OCI-LY7 (cell line): ENCODE measurements at regions not wholly inside any gene's neighbourhood (a gene's known extent, or its start where the extent isn't known, plus 50 kb on each side); places are given as distances from the start of the nearest gene placed in this dataset.

ENCODE experiments used
- BruUV-seq: library from RNA; stranded (reverse); fragments of 400-500 nt; replicated peaks from 2 replicates; lab custom pipeline; 2021; lab: Mats Ljungman, UMichigan
- CTCF ChIA-PET: fragments of 300-600 bp; sonication (Branson Sonifier 250); formaldehyde crosslinking; loops from one replicate; lab custom pipeline; 2022; ENCODE audit warnings: antibody characterized with exemption; ENCODE audit not compliant: unreplicated experiment; lab: Charles Lee
- POLR2A ChIA-PET: fragments of 300-600 bp; sonication (Branson Sonifier 250); formaldehyde crosslinking; loops from one replicate; lab custom pipeline; 2022; ENCODE audit warnings: antibody characterized with exemption; lab: Charles Lee
- DNase-seq: peaks from one replicate; pipeline ENCODE4 v3.0.0-alpha.2; 2015; ENCODE audit warnings: low spot score
- H2AFZ ChIP-seq: fragments of 200-600 bp; sonication (generic), shearing (Covaris generic); 2 replicates; pipeline ENCODE4 v1.6.1; 2014; ENCODE audit warnings: mild to moderate bottlenecking, antibody characterized with exemption, low read length, moderate library complexity
- H3K27ac ChIP-seq: fragments of 200-600 bp; sonication (generic); 2 replicates; pipeline ENCODE4 v1.5.1; 2014; ENCODE audit warnings: mixed run types, low read depth, mild to moderate bottlenecking, moderate library complexity, low read length, inconsistent platforms; ENCODE audit not compliant: poor library complexity, severe bottlenecking
- H3K36me3 ChIP-seq: fragments of 200-600 bp; sonication (generic); 2 replicates; pipeline ENCODE4 v1.6.1; 2014; ENCODE audit warnings: mild to moderate bottlenecking, antibody characterized with exemption, low read length, moderate library complexity, mixed read lengths; ENCODE audit not compliant: insufficient read depth
- H3K4me1 ChIP-seq: fragments of 200-600 bp; sonication (generic); 2 replicates; pipeline ENCODE4 v1.5.1; 2014; ENCODE audit warnings: mild to moderate bottlenecking, low read length; ENCODE audit not compliant: insufficient read depth, poor library complexity, severe bottlenecking
- H3K4me2 ChIP-seq: fragments of 200-600 bp; sonication (generic); 2 replicates; pipeline ENCODE4 v1.6.1; 2014; ENCODE audit warnings: mild to moderate bottlenecking, low read length
- H3K4me3 ChIP-seq: fragments of 200-600 bp; sonication (generic); 2 replicates; pipeline ENCODE4 v1.5.1; 2014; ENCODE audit warnings: mild to moderate bottlenecking, low read depth, low read length; ENCODE audit not compliant: poor library complexity, severe bottlenecking
- H3K79me2 ChIP-seq: fragments of 200-600 bp; sonication (generic); 2 replicates; pipeline ENCODE4 v1.6.1; 2016; ENCODE audit warnings: low read depth, mild to moderate bottlenecking, low read length, moderate library complexity, mixed read lengths; ENCODE audit not compliant: insufficient read depth
- H3K9me2 ChIP-seq: fragments of 200-600 bp; sonication (generic); 2 replicates; pipeline ENCODE4 v1.6.1; 2016; ENCODE audit warnings: mild to moderate bottlenecking, low read length, mixed read lengths; ENCODE audit not compliant: insufficient read depth
- H3K9me3 ChIP-seq: fragments of 200-600 bp; sonication (generic); 2 replicates; pipeline ENCODE4 v1.6.1; 2014; ENCODE audit warnings: mild to moderate bottlenecking, mixed run types, low read length, mixed read lengths
- H4K20me1 ChIP-seq: fragments of 200-600 bp; sonication (generic); 2 replicates; pipeline ENCODE4 v1.6.1; 2014; ENCODE audit warnings: mild to moderate bottlenecking, antibody characterized with exemption, low read length, moderate library complexity, mixed read lengths; ENCODE audit not compliant: insufficient read depth
- CTCF ChIP-seq: fragments of 200-600 bp; sonication (generic); conservative IDR thresholded peaks from 2 replicates; pipeline ENCODE4 v1.5.1; 2014; ENCODE audit warnings: mild to moderate bottlenecking, antibody characterized with exemption, low read length, moderate library complexity, mixed read lengths
- EZH2phosphoT487 ChIP-seq: fragments of 200-600 bp; sonication (generic); IDR thresholded peaks from 2 replicates; pipeline ENCODE4 v1.6.1; 2018; ENCODE audit warnings: low read depth, borderline replicate concordance, mild to moderate bottlenecking, mixed run types, antibody characterized with exemption, low read length, moderate library complexity, mixed read lengths
- intact Hi-C: fragments of 100-400 bp; cut with micrococcal nuclease; formaldehyde crosslinking; loops from one replicate; pipeline ENCODE4 v1.10.0; 2022; ENCODE audit not compliant: unreplicated experiment

GRCh38 chr4:177796841-177797240, 354.6 kb upstream of the AGA start:
- no peaks in the 10 kb centered on the region for H3K4me1 ChIP-seq
- H3K4me2 ChIP-seq = no peak overlapping the region
- H3K9me2 ChIP-seq = no peaks in the 10 kb centered on the region
- H4K20me1 ChIP-seq = no peaks in the 10 kb centered on the region
- H3K79me2 ChIP-seq = no peaks in the 10 kb centered on the region
- H3K27ac ChIP-seq = no peak overlapping the region
- ChIA-PET CTCF (no interaction called here), POLR2A (interaction anchor here (0.6 kb wide), 1 partner anchor 227 kb away, joined by 3 read pairs; no protein-coding TSS in a partner anchor)
- no peak for DNase-seq
- H3K36me3 ChIP-seq = no peaks in the 10 kb centered on the region
- intact Hi-C loops = no loop called here
- no peak overlapping the region for H3K4me3 ChIP-seq
- no peaks in the 10 kb centered on the region for H3K9me3 ChIP-seq
- TF ChIP-seq EZH2phosphoT487 = no peak
- no peak for TF ChIP-seq CTCF
- BruUV-seq = no TSS peak
- no peak overlapping the region for H2AFZ ChIP-seq

- ChIA-PET CTCF (no interaction called here), POLR2A (no interaction called here)
- no peak for TF ChIP-seq CTCF
These were observed 355.9 kb upstream of the AGA start for GRCh38 chr4:177798161-177798560.

GRCh38 chr4:177802162-177802561, 359.9 kb upstream of the AGA start:
- no peak for DNase-seq
- BruUV-seq = no TSS peak
- no peaks in the 10 kb centered on the region for H3K4me1 ChIP-seq
- H2AFZ ChIP-seq = no peak overlapping the region
- no peaks in the 10 kb centered on the region for H3K9me2 ChIP-seq
- TF ChIP-seq EZH2phosphoT487 = no peak
- TF ChIP-seq CTCF = no peak
- H4K20me1 ChIP-seq = no peaks in the 10 kb centered on the region
- POLR2A ChIA-PET = no interaction called here
- CTCF ChIA-PET = no interaction called here
- no peak overlapping the region for H3K4me3 ChIP-seq
- no peak overlapping the region for H3K27ac ChIP-seq
- H3K79me2 ChIP-seq = no peaks in the 10 kb centered on the region
- no peak overlapping the region for H3K4me2 ChIP-seq
- intact Hi-C loops = no loop called here
- H3K36me3 ChIP-seq = no peaks in the 10 kb centered on the region
- no peaks in the 10 kb centered on the region for H3K9me3 ChIP-seq

More at GRCh38 chr4:177798161-177798560, 355.9 kb upstream of the AGA start:
- no peak overlapping the region for H3K27ac ChIP-seq
- no peak overlapping the region for H3K4me3 ChIP-seq
- no peaks in the 10 kb centered on the region for H3K9me2 ChIP-seq
- no TSS peak for BruUV-seq
- no peak overlapping the region for H3K4me2 ChIP-seq
- intact Hi-C loops = no loop called here
- no peaks in the 10 kb centered on the region for H3K36me3 ChIP-seq
- no peaks in the 10 kb centered on the region for H3K9me3 ChIP-seq
- no peaks in the 10 kb centered on the region for H3K79me2 ChIP-seq
- H3K4me1 ChIP-seq = no peaks in the 10 kb centered on the region
- no peak for DNase-seq
- no peak overlapping the region for H2AFZ ChIP-seq
- H4K20me1 ChIP-seq = no peaks in the 10 kb centered on the region
